C4-2B (cell line): ENCODE measurements at regions not wholly inside any gene's neighbourhood (a gene's known extent, or its start where the extent isn't known, plus 50 kb on each side); places are given as distances from the start of the nearest gene placed in this dataset.

Source experiments
- CTCF ChIP-seq: fragments of 450-650 bp; conservative IDR thresholded peaks from 2 replicates; pipeline ENCODE4 v1.5.1; 2017; ENCODE audit warnings: mild to moderate bottlenecking
- ZFX ChIP-seq: fragments of 450-650 bp; IDR thresholded peaks from 2 replicates; pipeline ENCODE4 v1.6.1; 2017

- TF ChIP-seq CTCF (no peak), ZFX (no peak)
These were observed 667.1 kb downstream of the INHBA start for GRCh38 chr7:41035794-41036193.
